ENCODE measurements at regions not wholly inside any gene's neighbourhood (a gene's known extent, or its start where the extent isn't known, plus 50 kb on each side); places are given as distances from the start of the nearest gene placed in this dataset.
"Not testable (repeated sequence)": the region's sequence is repeated elsewhere in the genome, so short reads cannot be mapped to it uniquely, and the experiment has no call there.

DNA sequence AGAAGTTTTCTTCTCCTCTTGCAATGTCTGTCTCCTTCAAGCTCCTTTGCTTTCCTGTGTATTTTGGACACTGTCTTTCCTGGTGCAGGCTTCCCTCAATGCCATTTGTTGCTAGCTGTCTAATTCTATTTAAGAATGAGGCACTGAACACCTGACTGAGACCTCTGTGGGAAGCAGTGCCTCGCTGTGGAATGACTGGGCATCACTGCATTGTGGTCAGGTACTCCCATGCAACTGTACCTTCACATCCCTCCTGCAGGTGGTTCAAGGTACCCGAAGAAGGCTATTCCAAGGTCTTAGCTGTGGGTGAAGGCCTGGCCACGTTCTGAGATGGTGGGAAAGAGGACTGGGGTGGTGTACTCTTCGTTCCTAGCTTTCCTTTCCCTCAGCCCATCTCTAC, 152.8 kb upstream of the CTAGE1 start:
- DNase-seq (no peak), ATAC-seq (replicated peaks) (no peak)
- Mint-ChIP-seq H3K4me3 (no peak overlapping the region), H3K36me3 (ENCODE audit: insufficient read depth) (no peaks in the 10 kb centered on the region), H3K9me3 (no peaks in the 10 kb centered on the region), H3K27ac (no peak overlapping the region), H3K4me1 (ENCODE audit: low read depth in 2 of 2) (no peaks in the 10 kb centered on the region), H3K27me3 (peaks cover 17 to 33% of the 10 kb centered on the region in 2 donors)

DNA sequence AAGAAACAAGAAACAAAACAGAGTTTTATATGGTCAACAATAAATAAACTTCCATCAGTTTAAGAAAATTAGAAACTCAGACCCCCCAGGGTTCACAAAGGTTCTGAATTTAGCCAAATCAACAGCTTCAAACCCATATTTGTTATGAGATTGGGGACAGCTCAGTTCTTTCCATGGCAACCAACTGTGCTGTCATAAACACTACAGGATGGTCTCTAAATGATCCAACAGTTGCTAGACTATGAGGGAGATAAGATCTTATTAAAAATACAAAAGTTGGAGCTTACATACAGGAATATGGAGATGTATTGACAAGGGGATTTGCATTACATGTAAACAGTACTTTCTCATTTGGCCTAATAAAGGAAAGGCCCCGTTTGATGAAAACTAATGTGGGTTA, 154.6 kb upstream of the CTAGE1 start:
- DNase-seq = no peak
- Mint-ChIP-seq H3K4me3 (no peak overlapping the region), H3K27ac (no peak overlapping the region), H3K9me3 (no peaks in the 10 kb centered on the region), H3K4me1 (ENCODE audit: low read depth in 2 of 2) (no peaks in the 10 kb centered on the region), H3K36me3 (ENCODE audit: insufficient read depth) (no peaks in the 10 kb centered on the region), H3K27me3 (peaks cover 2 to 27% of the 10 kb centered on the region in 2 donors)
- ATAC-seq (replicated peaks) = no peak

- DNase-seq (no peak), ATAC-seq (replicated peaks) (no peak)
- H3K4me1 Mint-ChIP-seq (ENCODE audit: low read depth in 2 of 2) = peaks cover 0 to 5% of the 10 kb centered on the region in 2 donors
- H3K9me3 Mint-ChIP-seq = no peaks in the 10 kb centered on the region
- no peak overlapping the region for H3K4me3 Mint-ChIP-seq
- no peak overlapping the region for H3K27ac Mint-ChIP-seq
- H3K27me3 Mint-ChIP-seq = peaks cover 42% of the 10 kb centered on the region in 2 donors
- H3K36me3 Mint-ChIP-seq (ENCODE audit: insufficient read depth) = no peaks in the 10 kb centered on the region
Observed at GRCh38 chr18:22579271-22579670, 161.6 kb upstream of the CTAGE1 start.

DNA sequence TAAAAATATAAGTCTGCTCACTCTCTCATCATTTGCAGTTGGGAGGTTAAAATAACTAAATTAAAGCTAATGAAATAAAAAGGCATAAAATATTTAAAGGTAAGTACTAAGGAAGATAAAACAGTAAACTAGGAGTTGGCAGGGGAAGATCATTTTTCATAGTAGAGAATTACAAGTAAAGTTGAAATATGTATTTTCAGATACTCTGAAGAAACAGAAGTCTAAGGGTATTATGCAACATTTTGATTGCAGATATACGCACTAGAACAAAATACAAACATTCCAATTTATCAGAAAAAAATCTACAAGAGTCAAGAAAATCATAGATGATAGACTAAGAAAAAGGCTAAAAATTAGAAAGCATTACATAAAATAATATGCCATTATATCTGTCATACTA, 167.6 kb upstream of the CTAGE1 start:
- H3K4me1 Mint-ChIP-seq (ENCODE audit: low read depth in 2 of 2) = peaks cover 1 to 4% of the 10 kb centered on the region in 2 donors
- H3K4me3 Mint-ChIP-seq = no peak overlapping the region
- DNase-seq = no peak
- no peak overlapping the region for H3K27ac Mint-ChIP-seq
- H3K36me3 Mint-ChIP-seq (ENCODE audit: insufficient read depth) = no peaks in the 10 kb centered on the region
- no peak for ATAC-seq (replicated peaks)
- peaks cover 16 to 24% of the 10 kb centered on the region in 2 donors for H3K27me3 Mint-ChIP-seq
- H3K9me3 Mint-ChIP-seq = no peaks in the 10 kb centered on the region

GRCh38 chr18:22585821-22586220, 168.1 kb upstream of the CTAGE1 start:
- H3K27me3 Mint-ChIP-seq = peaks cover 15 to 25% of the 10 kb centered on the region in 2 donors
- DNase-seq (no peak), ATAC-seq (replicated peaks) (no peak)
- no peaks in the 10 kb centered on the region for H3K9me3 Mint-ChIP-seq
- no peak overlapping the region for H3K4me3 Mint-ChIP-seq
- H3K36me3 Mint-ChIP-seq (ENCODE audit: insufficient read depth) = no peaks in the 10 kb centered on the region
- no peak overlapping the region for H3K27ac Mint-ChIP-seq
- peaks cover 1 to 4% of the 10 kb centered on the region in 2 donors for H3K4me1 Mint-ChIP-seq (ENCODE audit: low read depth in 2 of 2)

GRCh38 chr18:22591222-22591621, 173.5 kb upstream of the CTAGE1 start:
- Mint-ChIP-seq H3K4me1 (ENCODE audit: low read depth in 2 of 2) (peaks cover 1 to 4% of the 10 kb centered on the region in 2 donors), H3K27me3 (peaks cover 17 to 18% of the 10 kb centered on the region in 2 donors), H3K27ac (no peak overlapping the region), H3K4me3 (no peak overlapping the region), H3K36me3 (ENCODE audit: insufficient read depth) (no peaks in the 10 kb centered on the region), H3K9me3 (no peaks in the 10 kb centered on the region)
- ATAC-seq (replicated peaks) (no peak), DNase-seq (no peak)

GRCh38 chr18:22594155-22594690, 176.5 kb upstream of the CTAGE1 start:
- H3K9me3 Mint-ChIP-seq = no peaks in the 10 kb centered on the region
- peaks cover 18 to 27% of the 10 kb centered on the region in 2 donors for H3K27me3 Mint-ChIP-seq
- no peak overlapping the region for H3K27ac Mint-ChIP-seq
- no peaks in the 10 kb centered on the region for H3K36me3 Mint-ChIP-seq (ENCODE audit: insufficient read depth)
- ATAC-seq (replicated peaks) = no peak
- no peaks in the 10 kb centered on the region for H3K4me1 Mint-ChIP-seq (ENCODE audit: low read depth in 2 of 2)
- no peak for DNase-seq
- no peak overlapping the region for H3K4me3 Mint-ChIP-seq

GRCh38 chr18:22601481-22601880, 183.8 kb upstream of the CTAGE1 start:
- H3K36me3 Mint-ChIP-seq (ENCODE audit: insufficient read depth) = no peaks in the 10 kb centered on the region
- no peaks in the 10 kb centered on the region for H3K4me1 Mint-ChIP-seq (ENCODE audit: low read depth in 2 of 2)
- H3K27me3 Mint-ChIP-seq = peaks cover 51 to 54% of the 10 kb centered on the region in 2 donors
- no peak for ATAC-seq (replicated peaks)
- no peak for DNase-seq
- H3K27ac Mint-ChIP-seq = no peak overlapping the region
- H3K9me3 Mint-ChIP-seq = no peaks in the 10 kb centered on the region
- H3K4me3 Mint-ChIP-seq = no peak overlapping the region

- not testable (repeated sequence) for H3K36me3 Mint-ChIP-seq (ENCODE audit: insufficient read depth); H3K4me1 Mint-ChIP-seq (ENCODE audit: low read depth in 2 of 2); H3K27ac Mint-ChIP-seq; H3K4me3 Mint-ChIP-seq; ATAC-seq (replicated peaks); H3K9me3 Mint-ChIP-seq; DNase-seq
- peaks cover 59 to 64% of the 10 kb centered on the region in 2 donors for H3K27me3 Mint-ChIP-seq
Observed at GRCh38 chr18:22602456-22602855, 184.7 kb upstream of the CTAGE1 start.

- no peak for DNase-seq
- H3K36me3 Mint-ChIP-seq (ENCODE audit: insufficient read depth) = no peaks in the 10 kb centered on the region
- no peak overlapping the region for H3K27ac Mint-ChIP-seq
- H3K4me3 Mint-ChIP-seq = no peak overlapping the region
- ATAC-seq (replicated peaks) = no peak
- H3K27me3 Mint-ChIP-seq = peaks cover 64 to 72% of the 10 kb centered on the region in 2 donors
- no peaks in the 10 kb centered on the region for H3K9me3 Mint-ChIP-seq
- H3K4me1 Mint-ChIP-seq (ENCODE audit: low read depth in 2 of 2) = no peaks in the 10 kb centered on the region
Observed at GRCh38 chr18:22603902-22604301, 186.2 kb upstream of the CTAGE1 start.

DNA sequence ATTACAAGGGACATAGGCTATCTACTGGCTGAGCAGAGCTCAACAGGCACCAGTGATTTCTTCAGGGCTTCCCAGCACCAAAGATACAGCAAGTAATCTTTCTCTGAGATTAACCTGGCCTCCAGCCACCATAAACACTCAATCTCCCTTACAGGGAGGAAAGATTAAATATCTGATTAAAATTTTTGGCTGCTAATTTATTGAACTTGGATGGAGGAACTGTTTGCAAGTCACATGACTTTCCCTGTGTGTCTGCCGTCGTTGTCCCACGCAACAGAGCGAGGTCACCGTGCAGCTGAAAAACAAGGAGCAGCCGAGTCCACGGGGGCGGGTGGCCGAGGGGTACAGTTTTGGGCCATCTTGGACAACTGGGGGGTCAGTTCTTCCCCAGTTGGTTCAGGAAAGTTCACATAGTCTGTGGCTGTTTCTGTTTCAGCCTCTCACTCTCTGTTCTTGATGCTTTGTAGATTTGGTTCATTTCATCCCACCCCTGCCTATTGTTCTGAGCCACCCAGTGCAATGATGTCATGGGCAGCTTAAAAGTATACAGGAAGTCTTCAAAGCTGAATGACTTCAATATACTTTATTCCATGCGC, 186.8 kb upstream of the CTAGE1 start:
- Mint-ChIP-seq H3K9me3 (no peaks in the 10 kb centered on the region), H3K27me3 (peaks cover 64 to 71% of the 10 kb centered on the region in 2 donors), H3K4me1 (ENCODE audit: low read depth in 2 of 2) (no peaks in the 10 kb centered on the region), H3K4me3 (no peak overlapping the region), H3K36me3 (ENCODE audit: insufficient read depth) (no peaks in the 10 kb centered on the region), H3K27ac (no peak overlapping the region)
- no peak for ATAC-seq (replicated peaks)
- no peak for DNase-seq

GRCh38 chr18:22604986-22605421, 187.3 kb upstream of the CTAGE1 start:
- H3K36me3 Mint-ChIP-seq (ENCODE audit: insufficient read depth) = no peaks in the 10 kb centered on the region
- H3K9me3 Mint-ChIP-seq = no peaks in the 10 kb centered on the region
- peaks cover 66 to 75% of the 10 kb centered on the region in 2 donors for H3K27me3 Mint-ChIP-seq
- no peak overlapping the region for H3K27ac Mint-ChIP-seq
- no peak overlapping the region for H3K4me3 Mint-ChIP-seq
- no peak for ATAC-seq (replicated peaks)
- no peaks in the 10 kb centered on the region for H3K4me1 Mint-ChIP-seq (ENCODE audit: low read depth in 2 of 2)
- DNase-seq = no peak

GRCh38 chr18:22605736-22606135, 188.0 kb upstream of the CTAGE1 start:
- H3K4me3 Mint-ChIP-seq = no peak overlapping the region
- H3K9me3 Mint-ChIP-seq = no peaks in the 10 kb centered on the region
- H3K36me3 Mint-ChIP-seq (ENCODE audit: insufficient read depth) = no peaks in the 10 kb centered on the region
- H3K27me3 Mint-ChIP-seq = peaks cover 64 to 70% of the 10 kb centered on the region in 2 donors
- ATAC-seq (replicated peaks) = no peak
- H3K4me1 Mint-ChIP-seq (ENCODE audit: low read depth in 2 of 2) = no peaks in the 10 kb centered on the region
- DNase-seq = no peak
- no peak overlapping the region for H3K27ac Mint-ChIP-seq

DNA sequence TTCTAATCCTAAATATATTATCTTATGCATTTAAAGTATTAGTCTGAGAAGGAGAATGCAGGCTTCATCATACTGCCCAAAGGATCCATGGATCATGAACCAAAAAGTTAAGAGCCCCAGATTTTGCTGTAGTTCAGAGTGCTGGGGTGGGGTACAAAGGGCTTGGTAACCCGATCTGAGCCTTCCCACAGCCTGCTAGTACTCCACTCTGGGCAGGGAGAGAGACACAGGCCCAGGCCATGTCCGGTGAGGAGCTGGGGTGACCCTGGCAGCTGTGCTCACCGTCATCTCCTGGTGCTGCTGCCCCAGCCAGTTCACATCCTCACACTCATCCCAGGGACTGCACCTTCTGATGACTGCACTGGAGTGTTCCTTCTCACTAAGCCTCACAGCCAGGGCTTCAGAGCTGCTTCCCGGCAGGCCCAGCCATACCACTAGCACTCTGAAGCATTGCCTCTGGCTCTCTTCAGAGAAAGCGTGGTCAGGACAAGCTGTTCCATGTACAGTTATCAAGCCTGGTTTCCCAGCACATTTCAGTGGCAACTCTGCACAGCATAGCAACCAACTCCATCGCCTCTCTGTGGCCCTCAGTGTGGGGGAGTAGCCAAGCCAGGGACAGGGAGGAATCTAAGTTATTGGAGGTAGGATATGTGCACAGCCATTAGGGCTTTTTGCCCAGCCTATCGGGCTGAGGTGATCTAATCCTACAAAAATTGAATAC, 189.0 kb upstream of the CTAGE1 start:
- no peak for ATAC-seq (replicated peaks)
- DNase-seq = no peak
- Mint-ChIP-seq H3K36me3 (ENCODE audit: insufficient read depth) (no peaks in the 10 kb centered on the region), H3K9me3 (no peaks in the 10 kb centered on the region), H3K4me3 (no peak overlapping the region), H3K27ac (no peak overlapping the region), H3K4me1 (ENCODE audit: low read depth in 2 of 2) (no peaks in the 10 kb centered on the region), H3K27me3 (peaks cover 66 to 69% of the 10 kb centered on the region in 2 donors)

All from effector memory CD8-positive, alpha-beta T cell (primary cell).